Stimulated activated CD4-positive, alpha-beta T cell treated with anti-CD3 and anti-CD28 coated beads, Interleukin-15, amount 100 ng/mL, for 1 hour (primary cell): ENCODE measurements at regions not wholly inside any gene's neighbourhood (a gene's known extent, or its start where the extent isn't known, plus 50 kb on each side); places are given as distances from the start of the nearest gene placed in this dataset.

ENCODE experiments used
- DNase-seq, 2 donors: peaks; one replicate each; pipeline ENCODE4 v3.0.0-alpha.2; 2020; ENCODE audit warnings: low read depth in 1 of 2, low spot score in 1 of 2

DNA sequence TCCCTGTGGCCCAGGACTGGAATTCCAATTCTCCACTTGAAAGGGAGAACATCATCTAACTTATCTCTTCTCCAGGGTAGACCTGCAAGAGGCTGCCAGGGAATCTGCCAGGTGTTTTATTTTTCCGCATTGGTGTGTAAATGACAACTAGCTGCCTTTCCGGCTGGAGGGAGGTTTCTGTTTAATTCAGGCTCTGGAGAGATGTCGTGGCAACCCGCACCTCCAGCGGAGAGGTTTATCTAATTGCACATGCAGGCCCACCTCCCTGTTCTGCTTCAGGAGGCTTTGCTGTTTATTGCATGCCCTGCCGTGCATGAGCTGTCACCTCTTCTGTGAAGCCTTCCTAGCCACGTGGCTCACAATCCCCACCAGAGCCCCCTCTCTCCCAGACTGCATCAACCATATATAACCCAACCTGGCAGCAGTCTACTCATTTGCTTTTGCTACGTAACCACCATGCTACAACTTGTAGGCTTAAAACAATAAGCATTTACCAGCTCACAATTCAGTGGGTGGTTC, 151.6 kb downstream of the C1orf94 start:
- no peak for DNase-seq

DNA sequence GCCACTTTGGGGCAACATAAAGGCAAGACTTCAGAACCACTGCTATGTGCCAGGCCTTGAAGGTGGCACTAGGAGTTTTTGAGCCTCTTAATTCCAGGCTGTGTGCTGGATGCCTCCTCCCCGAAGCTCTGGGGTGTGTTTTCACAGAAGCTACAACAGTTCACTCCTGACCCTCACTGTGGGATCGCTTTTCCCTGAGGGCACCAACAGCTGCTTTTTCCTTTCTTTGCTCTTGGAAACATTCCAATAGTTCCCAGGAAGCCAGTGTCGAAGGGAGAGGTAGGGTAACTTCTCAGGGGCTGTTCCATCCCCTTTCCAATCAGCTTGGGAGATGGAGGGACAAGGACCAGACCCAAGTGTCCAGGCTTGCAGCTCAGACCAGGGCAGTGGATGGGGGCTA, 153.4 kb downstream of the C1orf94 start:
- no peak for DNase-seq

DNA sequence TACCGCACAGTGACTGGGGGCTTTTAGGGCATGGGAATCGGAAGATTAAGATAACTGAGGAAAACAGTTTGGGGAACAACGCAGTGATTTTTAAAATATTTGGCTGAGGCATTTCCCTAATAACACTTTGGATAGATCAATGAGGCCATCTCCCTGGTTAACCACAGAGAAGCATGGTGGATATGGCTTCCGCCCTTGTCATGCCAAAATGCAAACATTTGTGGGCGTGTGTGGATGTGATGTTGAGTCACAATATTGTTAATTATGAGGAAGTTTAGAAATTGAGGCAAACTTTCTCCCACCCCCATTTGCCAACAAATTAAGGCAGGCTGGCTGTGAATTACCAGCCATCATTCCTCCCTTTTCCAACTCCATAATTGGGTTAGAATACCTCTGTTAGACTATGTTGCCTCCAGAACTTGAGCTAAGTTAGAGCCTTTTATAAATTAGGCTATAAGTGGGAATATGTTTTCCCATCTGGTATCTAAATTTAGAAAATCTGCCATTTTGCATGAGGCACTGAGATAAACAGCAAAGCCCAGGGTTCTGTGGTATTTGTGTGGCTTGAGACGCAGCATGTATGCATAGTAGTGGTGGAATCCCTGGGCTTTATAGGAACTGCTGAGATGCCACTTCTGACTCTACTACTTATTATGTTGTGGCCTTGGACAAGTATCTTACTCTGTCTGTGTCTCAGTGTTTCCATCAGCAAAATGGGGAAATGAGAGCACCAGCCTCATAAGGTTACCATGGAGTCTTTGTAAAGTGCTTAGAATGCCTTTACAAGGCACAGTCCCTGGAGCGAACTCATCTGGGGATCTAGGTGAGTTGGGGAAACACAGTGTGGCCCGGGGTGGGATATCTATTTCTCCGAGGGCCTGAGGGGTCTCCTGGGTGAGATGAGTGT, 154.6 kb downstream of the C1orf94 start:
- DNase-seq = no peak

DNA sequence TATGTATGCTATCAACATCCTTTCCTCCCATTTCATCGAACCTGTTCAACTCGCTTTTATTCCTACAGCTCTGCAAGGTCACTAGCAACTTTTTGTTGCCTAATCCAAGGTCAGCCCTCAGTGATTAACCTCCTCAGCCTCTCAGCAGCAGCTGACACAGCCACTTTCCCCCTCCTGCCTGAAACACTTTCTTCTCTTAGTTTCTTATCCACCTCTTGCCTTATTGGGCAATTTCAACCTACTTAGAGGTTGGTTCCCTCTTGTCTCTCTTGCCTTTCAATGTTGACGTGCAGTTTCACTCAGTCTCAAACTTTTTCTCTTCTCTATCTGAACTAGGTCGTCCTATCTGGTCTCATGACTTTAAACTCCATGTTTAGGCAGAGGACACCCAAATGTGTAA, 156.3 kb downstream of the C1orf94 start:
- no peak for DNase-seq

DNA sequence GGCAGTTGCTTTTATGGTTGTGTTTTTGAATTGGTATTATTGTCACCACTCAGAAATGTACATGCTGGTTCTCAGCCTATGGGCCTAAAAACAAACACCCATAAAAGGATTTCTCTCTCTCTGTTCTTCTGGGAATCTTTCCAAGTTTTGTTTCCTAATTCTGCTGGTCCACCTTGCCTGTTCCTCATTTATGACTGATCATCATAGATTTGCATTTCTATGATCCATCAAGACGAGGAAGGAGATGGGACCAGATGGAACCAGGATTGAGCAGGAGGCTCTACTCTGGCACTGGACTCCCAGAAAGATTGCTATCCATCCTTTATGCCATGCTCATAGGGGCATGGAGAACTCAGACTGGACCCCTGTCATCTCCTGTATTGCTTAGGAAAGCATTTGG, 162.2 kb downstream of the C1orf94 start:
- no peak for DNase-seq

DNA sequence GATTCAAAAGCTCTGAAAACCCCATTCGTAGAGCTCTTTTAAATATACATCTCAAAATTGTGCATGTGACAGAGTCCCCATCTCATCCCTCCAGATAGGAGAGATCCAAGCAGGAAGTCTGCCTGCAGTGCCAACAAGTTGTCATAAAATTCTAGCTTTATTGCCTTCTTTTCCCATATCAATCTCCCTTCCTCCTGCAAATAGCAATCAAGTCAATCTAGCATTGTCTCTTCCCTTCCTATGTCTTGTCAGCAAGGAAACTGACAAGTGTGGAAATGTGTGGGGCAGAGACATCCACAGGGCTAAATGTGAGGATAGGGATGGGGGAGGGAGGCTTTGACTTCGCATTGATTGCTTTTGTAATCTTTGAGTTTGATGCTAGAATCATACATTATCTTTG, 165.2 kb downstream of the C1orf94 start:
- DNase-seq = no peak

DNA sequence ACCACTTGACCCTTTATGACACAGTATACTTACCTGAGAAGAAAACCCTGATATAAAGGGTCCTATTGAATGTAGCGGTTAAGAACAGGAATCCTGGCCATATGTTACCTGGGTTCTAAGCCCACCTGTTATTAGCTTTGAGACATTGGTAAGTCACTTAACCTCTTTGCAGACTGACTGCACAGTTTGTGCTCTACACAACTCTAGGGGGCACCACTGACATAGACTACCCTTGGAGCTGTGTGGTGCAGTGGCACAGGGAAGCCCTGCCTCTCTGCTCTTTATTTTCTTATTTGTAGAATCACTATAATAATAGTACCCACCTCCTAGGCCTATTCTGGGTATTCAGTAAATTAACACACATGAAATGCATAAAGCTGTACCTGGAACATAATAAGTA, 165.6 kb downstream of the C1orf94 start:
- DNase-seq = no peak

DNA sequence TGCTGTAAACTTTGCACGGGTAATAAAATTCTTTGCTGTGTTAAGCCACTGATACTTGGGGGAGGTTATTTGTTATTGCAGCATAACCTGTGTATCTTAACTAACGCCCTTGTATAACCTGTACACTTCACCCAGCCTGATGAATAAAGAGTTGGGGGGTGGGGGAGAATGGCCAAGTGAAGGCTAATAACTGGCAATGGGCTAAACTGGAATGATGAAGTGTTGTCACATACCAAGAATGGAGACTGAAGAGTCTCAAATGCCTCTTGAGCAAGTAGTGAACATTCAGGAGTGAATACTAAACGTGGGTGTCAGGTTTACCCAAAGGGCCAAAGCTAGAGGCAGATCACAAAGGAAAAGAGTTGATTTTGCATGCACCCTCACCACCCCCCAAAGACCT, 169.4 kb downstream of the C1orf94 start:
- DNase-seq = no peak

DNA sequence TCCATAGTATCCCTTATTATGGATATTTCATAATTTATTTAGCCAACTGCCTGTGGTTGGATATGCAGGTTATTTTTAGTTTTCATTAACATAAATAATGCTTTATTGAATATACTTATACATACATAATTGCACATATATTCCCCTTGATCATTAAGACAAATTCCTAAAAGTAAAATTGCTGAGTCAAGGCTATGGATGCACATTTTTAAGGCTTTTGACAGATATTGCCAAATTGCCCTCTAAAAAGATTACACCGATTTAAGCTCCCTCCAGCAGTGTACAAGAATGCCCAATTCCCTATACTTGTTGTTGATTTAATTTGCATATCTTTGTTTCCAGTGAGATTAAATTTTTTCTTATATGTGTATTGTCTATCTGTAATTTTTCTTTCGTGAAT, 176.7 kb downstream of the C1orf94 start:
- DNase-seq = no peak

DNA sequence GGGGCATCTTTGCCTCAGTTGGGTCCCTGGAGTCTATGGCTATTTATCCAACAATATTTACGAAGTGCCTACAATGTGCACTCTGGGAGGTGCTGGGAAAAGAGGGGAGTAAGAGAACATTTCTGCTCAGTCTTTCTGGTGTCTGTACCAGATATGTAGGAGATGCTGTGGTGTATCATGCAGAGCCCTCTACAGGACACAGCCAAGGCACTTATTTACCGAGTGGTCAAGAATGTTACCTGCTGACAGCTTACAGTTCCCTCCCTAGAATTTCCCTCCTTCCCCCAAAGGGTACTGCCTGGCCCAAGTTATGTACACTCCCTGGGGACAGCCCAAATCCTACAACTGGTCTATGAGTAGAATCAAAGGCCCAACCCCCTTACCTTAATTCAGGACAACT, 177.7 kb downstream of the C1orf94 start:
- DNase-seq = no peak

DNA sequence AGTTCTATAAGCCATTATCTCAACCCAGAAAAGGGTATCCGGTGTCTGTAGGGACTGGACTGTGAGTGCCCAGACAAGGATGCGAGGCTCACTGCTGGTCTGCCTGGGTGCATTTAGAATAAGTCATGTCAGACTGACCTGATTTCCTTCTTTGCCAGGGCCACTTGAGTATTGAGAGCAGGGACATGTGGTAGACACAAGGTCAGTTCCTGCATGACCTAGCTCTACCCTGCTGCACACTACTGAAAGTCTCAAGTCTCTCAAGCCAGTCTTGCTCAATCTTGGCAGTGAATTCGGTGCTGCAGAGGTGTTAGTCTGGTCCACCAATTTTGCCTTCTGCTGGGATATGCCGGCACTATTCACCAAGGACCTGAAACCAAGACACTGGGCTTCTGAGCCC, 180.1 kb downstream of the C1orf94 start:
- no peak for DNase-seq

DNA sequence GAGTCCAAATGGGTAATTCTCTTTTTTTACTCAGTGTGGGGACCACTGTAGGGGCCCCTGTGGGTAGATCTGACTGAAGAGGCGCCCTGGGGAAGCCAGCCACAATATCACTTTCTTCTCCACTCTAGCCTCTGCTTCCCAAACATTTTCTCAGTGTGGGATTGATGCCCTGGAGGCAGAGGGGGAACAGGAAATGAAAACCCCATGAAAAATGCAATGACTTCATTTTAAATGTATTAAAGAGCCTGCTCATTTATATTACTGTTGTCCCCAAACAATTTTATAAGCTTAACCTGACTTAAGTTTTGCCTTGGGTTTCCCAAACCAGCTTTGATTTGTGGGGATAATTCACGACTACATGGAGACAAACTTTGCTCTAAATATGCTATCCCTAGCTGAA, 181.9 kb downstream of the C1orf94 start:
- DNase-seq = no peak

DNA sequence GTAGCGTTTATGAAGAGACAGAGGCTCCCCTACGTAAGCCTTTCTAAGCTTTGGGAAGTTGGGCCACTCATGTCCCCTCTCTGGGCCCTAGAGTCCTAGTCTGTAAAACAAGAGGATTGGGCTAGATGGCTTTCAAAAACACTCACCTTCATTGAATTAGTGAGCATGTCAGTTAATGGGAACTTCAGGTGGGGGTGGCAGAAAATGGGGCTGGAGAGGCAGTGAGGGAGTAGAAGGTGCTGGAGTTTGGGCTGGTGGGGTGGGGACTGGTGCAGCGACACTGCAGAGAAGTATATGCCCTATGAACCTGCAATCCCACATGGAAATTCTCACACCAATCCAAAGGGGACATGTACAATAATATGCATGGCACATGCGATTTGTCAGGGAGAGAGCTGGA, 182.7 kb downstream of the C1orf94 start:
- no peak for DNase-seq

DNA sequence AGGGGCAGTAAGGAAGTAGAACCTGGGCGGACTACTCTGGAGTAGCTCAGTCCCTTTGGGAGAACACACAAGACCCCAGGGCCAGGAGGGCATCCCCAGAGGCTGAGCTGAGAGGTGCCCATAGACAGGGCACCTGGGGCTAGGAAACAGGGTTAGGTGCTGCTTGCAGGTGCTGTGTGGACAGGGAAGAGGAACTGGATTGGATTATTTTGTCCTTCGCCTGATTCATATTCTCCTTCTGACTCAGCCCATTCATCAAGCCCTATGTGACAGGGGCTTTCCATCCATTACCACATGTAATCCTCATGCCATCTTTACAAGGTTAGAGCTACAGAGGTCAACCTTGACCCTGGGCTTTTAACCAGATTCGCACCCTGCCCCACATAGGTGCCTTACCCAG, 183.9 kb downstream of the C1orf94 start:
- DNase-seq = no peak

DNA sequence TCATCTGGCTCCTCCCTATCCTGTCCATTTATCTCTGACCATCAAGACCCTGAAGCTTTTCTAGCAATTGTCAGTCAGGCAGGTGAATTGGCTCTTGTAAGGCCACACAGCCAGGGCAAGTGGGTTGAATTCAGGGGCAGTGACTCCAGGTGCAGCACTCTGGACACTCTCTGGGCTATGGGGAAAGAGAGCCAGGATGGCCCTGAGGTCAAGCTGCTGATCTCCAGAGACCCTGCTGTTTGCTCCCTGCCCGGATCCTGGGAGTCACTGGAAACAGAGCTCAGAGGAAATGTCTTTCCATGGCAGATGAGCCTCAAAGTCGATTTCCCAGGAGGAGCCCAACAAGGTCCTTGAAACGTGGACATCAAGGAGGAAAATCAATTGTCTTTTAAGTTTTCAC, 184.4 kb downstream of the C1orf94 start:
- no peak for DNase-seq

DNA sequence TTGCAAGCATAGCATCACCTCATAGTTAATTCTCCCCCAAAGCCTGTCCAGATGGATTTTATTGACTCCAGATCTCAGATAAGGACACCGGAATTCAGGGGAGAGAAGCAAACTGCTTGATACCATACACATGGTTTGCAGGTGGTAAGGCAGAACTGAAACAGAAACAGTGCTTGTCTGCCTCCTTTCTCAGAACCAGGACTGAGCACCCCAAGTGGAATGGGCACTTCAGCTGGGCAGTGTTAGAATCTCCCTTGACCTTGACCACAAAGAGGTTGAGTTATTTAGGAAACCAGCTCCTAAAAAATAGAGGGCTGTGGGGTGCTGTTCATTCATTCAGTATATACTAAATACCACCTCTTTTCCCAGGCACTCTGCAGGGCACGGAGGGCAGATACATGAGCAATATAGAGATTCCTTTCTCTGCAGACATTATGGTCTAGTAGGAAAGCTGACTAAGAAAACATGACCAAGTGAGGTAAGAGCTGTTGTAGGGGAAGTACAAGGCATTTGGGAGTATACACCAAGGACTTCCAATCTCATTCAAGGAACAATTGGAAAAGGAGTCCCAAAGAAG, 185.2 kb downstream of the C1orf94 start:
- no peak for DNase-seq

DNA sequence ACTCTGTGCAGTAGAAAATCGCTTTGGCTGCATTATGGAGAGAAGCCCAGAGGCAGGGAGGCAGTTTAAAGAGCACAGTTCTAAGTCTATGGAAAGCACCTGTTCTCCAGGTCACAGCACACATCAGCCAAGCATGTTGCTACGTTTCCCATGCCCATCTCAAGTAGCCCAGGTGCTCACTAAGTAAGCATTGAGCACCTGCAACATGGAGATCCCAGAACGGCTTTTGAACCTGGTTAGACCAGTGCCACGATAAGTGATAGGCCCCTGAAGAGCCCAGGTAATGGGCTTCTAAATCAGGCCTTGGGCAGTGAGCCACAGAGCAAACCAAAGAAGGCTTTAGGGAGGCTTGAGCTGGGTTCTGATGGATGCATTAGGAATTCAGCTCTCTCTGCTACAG, 186.2 kb downstream of the C1orf94 start:
- no peak for DNase-seq

DNA sequence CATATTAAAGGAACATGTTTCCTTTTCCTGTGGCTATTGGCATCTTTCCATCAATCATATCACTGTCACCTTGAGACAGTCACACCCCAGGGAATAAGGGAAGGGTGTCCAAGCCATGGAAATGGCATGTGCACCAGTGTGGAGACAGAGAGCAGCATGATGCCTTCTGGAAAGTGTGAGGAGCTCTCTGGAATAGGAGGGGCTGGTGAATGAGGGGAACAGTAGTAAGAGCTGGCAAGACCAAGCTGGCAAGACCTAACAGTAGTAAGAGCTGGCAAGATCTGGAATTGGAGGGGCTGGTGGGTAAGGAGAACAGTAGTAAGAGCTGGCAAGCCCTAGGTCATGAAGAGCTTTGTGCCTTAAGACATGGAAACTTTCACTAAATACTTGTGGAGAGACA, 186.7 kb downstream of the C1orf94 start:
- no peak for DNase-seq

DNA sequence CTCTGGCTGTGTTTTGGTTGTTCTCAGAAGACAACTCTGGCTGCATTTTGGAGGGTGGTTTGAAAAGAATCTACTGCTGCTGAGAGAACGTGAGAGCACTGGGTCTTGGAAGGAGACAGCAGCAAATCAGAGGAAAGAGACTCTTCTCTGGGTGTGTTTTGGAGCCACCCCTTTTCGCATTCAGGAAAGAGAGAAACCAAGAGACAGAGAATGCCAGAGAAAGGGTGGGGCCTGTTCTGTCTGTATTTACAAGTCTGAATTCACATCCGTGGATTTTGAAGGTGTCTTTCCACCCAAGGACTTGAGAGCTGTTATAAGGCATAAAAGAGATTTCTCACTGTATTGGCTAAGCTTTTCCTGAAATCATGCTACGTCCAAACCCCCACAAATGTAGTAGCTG, 187.2 kb downstream of the C1orf94 start:
- no peak for DNase-seq

DNA sequence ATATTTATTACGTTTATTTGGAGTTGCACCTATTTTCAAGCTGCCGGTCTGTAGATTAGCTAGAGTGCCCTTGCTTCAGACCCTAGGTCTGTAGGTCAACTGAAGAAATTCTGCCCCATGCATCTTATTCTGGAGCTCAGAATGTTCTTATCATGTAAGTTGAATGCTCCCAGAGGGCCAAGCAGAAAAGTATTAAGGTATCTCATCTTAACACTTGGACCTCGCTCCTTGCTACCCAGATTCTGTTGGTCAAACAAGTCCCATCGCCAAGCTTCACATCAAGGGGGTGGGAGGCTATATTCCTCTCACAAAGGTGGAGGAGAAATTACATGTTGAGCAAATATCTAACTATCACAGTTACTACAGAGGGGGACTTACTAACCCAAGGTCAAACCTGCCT, 187.7 kb downstream of the C1orf94 start:
- no peak for DNase-seq

DNA sequence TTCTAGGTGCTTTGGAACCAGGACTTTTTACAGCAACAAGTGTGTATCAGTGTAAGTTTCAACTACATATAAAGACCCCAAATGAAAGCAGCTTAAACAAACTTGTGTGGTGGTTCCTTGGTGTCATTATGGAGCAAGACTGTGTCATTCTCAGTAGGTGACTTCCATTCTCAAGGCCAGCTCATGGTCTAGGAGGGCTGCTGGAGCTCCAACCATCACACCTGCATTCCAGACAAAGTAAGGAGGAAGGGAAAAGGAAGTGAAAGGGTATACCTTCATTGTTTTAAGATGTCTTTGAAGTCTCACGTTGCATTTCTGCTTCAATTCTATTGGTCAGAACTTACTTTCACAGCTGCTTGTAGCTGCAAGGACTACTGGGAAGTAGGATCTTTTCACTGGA, 188.6 kb downstream of the C1orf94 start:
- no peak for DNase-seq

DNA sequence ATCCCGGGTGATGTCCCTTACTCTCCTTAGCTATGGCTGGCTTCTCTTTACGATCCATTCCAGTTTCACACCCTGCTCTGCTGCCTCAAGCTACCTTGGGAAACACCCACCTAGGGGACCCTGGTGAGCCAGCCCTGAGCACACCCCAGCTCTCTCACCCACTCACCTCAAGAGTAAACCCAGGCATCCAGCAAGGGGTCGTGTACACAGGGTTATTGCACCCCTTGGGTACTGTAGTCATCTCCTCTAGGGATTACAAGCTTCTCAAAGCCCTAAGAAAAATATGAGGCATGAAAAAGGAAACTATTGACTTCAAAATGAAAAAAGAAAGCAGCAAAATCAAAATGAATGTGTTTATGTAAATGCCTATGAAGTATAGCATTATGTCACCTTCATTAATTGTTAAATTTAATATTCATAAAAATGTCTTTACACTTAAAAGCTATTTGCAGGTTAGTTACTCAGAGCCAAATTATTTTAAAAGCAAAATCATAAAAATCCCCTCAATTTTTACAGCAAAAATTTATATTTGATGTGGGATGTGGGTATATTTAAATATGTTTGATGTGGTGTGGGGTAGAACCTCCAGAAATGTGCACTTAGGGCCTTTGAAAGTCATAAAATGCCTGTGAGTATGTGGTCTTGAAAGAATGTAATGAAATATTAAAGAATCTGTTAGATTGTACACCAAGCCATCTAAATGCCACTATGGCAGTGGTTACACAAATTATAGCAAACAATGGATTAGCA, 190.3 kb downstream of the C1orf94 start:
- no peak for DNase-seq
